ENCODE measurements at regions not wholly inside any gene's neighbourhood (a gene's known extent, or its start where the extent isn't known, plus 50 kb on each side); places are given as distances from the start of the nearest gene placed in this dataset.
"Not testable (repeated sequence)": the region's sequence is repeated elsewhere in the genome, so short reads cannot be mapped to it uniquely, and the experiment has no call there.

DNA sequence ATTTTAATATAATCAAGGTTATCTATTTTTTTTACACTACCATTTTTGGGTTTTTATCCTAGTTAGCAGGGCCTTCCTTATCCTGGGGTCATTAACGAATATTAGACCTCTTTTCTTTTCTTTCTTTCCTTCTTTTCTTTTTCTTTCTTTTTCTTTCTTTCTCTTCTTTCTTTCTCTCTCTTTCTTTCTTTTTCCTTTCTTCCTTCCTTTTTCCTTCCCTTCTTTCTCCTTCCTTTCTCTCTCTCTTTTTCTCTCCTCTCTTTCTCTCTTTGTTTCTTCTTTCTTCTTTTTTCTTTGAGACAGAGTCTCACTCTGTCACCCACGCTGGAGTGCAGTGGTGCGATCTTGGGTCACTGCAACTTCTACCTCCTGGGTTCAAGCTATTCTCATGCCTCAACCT is 120.4 kb upstream of the PDE7B start:
- no peak for DNase-seq

DNA sequence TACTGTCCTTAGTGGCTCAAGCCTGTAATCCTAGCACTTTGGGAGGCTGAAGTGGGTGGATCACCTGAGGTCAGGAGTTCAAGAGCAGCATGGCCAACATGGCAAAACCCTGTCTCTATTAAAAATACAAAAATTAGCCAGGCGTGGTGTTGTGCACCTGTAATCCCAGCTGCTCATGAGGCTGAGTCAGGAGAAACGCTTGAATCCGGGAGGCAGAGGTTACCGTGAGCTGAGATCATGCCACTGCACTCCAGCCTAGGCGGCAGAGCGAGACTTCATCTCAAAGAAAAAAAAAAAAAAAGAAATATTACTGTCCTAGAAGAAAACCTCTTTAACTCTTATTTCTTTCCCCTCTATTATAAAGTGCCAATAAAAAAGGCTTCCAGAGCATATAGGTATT is 115.2 kb upstream of the PDE7B start:
- not testable (repeated sequence) for DNase-seq

GRCh38 chr6:135738636-135739035 is 112.9 kb upstream of the PDE7B start:
- no peak for DNase-seq

DNA sequence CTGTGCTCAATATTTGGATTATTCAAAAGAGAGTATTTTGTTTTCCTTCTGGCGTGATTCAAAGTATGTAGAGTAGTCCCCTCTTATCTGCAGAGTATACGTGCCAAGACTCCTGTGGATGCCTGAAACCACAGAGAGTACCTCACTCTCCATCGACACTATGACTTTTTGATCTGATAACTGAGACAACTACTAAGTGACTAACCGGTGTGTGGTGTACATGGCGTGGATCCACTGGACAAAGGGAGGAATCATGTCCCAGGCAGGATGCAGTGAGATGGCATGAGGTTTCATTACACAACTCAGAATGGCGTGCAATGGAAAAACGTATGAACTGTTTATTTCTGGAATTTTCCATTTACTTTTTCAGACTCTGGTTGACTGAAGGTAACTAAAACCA is 112.2 kb upstream of the PDE7B start:
- DNase-seq = no peak

DNA sequence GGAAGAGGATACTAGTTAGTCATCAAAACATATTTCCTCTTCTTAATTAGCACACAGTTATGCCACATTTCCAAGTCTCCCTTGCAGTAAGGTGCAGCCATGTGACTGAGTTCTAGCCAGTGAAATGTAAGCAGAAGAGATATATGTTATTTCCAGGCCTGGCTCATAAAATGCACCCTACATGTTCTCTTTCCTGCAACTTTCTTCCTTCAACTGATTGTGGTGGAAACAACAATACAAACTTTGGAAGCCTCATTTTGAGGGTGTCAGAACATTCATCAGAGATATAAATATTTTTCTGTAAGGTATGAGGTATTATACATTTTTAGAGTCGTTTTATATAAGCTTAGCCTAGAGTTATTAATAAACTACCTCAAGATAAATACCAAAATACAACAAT is 110.9 kb upstream of the PDE7B start:
- no peak for DNase-seq

DNA sequence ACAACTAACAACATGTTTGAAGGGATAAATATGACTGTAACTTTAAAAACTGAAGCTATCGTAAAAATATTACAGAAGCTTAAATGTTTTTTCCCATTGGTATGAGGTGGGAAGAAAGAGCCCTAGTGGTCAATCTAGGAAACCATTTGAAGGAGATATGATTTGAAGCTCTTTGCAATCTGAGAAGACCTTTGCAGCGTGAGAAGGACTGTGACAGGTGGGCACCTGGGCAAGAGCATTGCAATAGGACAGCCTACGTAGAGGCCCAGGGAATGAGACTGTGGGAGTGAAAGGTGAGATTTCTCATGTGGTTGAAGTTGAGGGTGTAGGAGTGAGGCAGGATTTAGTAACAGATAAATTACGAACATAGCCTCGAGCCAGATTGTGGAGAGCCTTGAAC is 108.0 kb upstream of the PDE7B start:
- DNase-seq = no peak

- DNase-seq = no peak
Observed at GRCh38 chr6:135748189-135748588, 103.3 kb upstream of the PDE7B start.

DNA sequence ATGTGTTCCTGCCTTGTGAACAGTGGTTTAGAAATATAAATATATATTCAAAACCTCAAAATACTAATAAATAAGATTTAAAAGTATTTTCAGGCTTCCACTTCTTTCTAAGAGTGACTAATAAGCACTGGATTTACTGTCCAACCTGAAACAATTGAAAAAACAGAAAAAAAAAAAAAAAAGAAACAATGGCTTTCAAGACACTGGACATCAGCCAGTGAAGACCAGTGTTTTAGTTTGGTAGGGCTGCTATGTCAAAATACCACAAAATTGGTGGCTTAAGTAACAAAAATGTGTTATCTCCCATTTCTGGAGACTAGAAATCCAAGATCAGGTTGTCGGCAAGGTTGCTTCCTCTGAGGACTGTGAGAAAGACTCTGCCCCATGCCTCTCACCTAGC is 101.4 kb upstream of the PDE7B start:
- DNase-seq = no peak

- no peak for DNase-seq
Observed at GRCh38 chr6:135753196-135753595, 98.3 kb upstream of the PDE7B start.

- no peak for DNase-seq
Observed at GRCh38 chr6:135759831-135760230, 91.7 kb upstream of the PDE7B start.

DNA sequence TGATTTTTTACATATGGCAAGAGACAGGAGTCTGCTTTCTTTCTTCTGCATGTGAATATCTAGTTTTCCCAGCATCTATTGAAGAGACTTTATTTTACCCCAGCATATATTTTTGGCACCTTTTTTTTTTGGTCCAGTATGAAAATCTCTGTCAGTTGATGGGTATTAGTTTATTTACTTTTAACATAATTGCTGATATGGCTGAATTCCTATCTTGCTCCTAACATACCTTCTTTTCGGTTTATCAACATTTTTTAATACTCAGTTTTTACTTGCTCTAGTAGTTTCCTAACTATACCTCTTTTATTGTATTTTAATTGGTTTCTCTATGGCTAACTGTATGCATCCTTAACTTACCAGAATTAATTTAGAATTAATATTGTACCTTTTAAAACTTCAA is 77.5 kb upstream of the PDE7B start:
- DNase-seq = no peak

- no peak for DNase-seq
Observed at GRCh38 chr6:135779213-135779612, 72.3 kb upstream of the PDE7B start.

DNA sequence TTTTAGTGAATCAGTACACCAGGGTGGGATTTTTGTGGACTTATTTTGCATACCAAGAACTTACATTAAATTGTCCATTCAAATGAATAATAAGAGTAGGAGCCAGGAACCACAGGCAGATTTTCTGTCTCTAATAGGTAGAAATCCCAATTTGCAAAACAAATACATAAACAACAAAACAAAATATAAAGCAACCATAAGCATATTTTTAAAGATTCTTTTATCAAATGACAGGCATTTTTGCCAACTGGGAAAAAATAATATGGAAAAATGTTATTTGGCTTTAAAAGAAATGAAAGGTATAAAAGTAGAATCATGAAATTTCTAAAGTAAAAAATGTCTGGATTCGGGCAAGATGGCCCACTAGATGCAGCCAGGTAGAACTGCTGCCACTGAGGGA is 71.2 kb upstream of the PDE7B start:
- no peak for DNase-seq

GRCh38 chr6:135782546-135782945 is 69.0 kb upstream of the PDE7B start:
- no peak for DNase-seq

DNA sequence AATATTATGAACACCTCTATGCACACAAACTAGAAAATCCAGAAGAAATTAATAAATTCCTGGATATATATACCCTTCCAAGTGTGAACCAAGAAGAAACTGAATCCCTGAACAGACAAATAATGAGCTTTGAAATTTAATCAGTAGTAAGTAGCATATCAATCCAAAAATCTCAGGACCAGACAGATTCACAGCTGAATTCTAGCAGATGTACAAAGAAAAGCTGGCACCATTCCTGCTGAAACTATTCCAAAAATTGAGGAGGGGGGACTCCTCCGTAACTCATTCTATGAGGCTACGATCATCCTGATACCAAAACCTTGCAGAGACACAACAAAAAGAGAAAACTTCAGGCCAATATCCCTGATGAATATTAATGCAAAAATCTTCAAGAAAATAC is 67.0 kb upstream of the PDE7B start:
- DNase-seq = no peak

GRCh38 chr6:135789375-135790050 is 62.0 kb upstream of the PDE7B start:
- no peak for DNase-seq

DNA sequence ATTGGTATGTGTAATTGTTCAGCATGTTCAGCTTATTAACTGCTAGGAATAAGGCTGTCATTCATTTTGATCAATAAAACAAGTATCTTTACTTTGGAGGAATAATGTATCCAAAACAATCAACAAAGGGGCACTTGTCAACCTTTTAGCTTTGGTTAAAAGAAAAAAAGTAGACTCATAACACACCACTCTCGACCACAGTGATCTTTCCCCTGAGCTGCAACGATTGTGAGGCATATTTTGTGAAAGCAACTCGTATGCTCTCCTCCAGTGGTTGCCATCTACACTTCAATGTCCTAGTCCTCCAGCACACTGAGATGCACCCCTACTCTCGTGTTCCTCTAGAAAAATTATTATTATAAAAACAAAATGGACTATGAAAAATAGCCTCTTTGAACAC is 60.1 kb upstream of the PDE7B start:
- DNase-seq = no peak

DNA sequence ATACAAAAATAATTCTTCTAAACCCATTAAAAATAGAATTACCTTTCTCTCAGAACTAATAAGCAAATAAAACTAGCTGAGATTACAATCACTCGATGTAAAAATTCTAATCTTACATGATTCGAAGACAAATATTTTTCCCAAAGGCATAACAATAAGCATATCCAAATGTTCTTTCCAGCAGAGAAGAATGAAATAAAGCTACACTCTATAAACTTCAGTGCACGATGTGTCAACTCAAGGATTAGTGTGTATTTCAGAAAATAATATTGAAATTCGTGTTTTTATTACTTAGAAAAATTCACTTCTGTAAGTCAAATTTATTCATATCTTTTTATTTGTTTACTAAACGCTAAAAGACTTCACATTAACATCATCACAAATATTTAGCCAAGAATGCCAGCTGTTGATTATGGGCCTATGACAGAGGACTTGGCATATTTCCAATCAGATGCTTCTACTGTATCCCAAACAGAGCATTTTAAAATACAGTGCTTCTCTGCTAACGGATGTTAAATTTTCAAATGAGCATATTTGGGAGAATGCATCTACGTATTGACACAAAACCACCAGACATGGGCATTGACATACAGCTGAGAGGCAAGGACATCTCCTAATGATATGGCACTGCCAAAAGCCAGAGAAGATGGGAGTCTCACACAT is 54.7 kb upstream of the PDE7B start:
- DNase-seq = peak; percentile 28

DNA sequence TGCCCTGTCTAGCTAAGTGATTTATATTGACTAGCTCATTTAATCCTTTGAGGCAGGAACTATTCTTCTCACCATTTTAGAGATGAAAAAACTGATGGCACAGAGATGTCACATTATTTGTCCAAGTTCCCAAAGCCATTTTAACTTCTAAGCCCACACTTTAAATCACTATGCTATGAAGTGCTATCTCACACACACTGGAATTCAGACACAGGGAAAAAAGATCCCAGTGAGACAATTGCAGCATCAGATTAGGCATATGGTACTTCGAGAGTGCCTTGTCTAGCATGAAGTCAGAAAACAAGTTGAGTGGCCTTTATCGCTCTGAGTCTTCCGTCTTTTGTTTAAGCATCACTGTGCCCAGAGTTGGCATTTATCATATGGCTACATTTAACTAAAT is 54.1 kb upstream of the PDE7B start:
- DNase-seq = no peak

GRCh38 chr6:135798751-135799515 is 52.6 kb upstream of the PDE7B start:
- no peak for DNase-seq
